HG03103 (cell line): ENCODE measurements at regions not wholly inside any gene's neighbourhood (a gene's known extent, or its start where the extent isn't known, plus 50 kb on each side); places are given as distances from the start of the nearest gene placed in this dataset.

Experiments
- ATAC-seq: cut with Tn5 transposase; IDR thresholded peaks from one replicate; pipeline ENCODE4 v1.9.1; 2021; ENCODE audit warnings: low read depth; ENCODE audit not compliant: unreplicated experiment

DNA sequence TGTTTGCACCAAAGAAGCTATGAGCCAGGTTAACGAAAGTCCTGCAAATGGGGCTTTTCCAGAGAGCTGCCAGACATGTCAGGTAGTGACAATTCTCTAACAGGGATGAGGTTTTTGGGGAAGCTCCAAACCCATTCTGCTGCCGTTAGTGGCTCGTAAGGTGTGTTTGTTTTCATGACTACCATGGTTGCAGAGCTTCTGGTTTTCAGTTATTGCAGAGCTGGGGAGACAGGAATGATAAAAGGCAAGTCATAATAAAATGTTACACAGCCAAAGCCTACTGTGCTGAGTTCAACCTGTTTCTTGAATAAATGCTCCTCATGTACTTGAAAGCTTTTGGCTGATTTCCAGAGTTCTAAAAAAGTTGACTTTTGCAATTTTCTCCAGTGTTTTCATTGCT, 209.2 kb upstream of the STK17B start:
- no peak for ATAC-seq

DNA sequence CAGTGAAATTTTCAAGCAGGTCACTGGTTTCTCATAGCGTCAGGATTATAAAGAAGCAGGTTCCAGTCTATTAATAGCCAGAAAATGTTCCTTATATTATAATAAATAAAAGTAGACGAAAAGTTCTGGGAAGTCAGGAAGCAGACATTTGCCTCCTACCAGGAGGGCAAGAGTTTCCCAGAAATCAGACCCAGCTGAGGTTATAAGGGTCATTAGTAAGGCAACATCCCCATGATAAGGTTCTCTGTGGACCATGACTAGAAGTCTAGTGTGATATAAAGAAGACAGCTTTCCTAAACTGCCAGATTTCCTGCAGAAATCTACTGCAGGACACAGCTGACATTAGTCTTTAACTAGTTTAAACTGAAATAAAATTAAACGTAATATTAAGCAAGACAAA, 210.1 kb upstream of the STK17B start:
- ATAC-seq, result no peak

DNA sequence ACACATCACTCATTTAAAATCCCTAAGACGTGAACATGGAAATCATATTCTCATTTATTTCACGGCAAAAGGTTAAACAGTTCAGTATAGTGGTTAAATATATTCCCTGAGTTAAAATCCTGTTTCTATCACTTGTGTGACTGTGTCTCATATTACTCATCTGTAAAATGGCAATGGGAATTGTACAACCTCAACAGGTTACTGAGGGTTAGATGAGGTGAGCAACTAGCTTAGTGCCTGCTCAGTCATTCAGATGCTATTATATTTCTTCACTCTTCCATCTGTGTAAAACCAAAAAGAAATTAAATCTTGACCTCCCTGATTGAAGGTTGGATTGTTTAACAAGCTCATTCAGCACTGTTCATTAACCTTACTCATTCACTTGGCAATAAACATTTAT, 212.4 kb upstream of the STK17B start:
- ATAC-seq, result no peak

DNA sequence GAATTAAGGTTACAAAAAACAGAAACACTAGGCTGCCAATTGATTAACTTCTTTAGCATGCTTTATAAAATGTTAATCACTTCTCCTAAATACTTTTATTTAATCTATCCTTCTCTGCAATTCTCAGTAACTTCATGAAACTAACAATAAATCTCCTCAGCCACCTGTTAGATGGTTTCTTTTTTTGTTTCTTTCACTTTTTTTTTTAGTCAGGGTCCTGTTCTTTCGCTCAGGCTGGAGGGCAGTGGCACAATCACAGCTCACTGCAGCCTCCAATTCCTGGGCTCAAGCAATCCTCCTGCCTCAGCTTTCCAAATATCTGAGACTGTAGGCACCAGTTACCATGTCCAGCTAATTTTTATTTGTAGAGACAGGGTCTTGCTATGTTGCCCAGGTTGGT, 213.4 kb upstream of the STK17B start:
- no peak for ATAC-seq

DNA sequence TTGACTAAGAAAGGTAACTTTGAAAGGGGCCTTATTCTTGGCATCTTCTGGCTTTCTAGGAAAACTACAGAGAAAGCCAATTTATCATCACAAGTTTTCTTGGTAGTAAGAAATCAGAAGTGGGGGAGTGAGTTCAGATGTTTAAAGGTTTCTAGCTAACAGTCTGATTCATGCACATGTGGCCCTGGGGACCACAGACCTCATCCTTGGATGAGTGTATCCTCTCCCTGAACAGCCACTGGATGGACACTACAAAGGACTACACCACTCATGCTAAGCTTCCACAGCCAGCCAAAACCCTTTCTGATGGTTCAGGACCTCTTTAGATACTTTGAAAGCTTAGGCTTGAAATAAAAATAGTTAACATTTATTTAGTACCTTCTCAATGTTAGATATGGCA, 218.3 kb upstream of the STK17B start:
- ATAC-seq, result no peak

DNA sequence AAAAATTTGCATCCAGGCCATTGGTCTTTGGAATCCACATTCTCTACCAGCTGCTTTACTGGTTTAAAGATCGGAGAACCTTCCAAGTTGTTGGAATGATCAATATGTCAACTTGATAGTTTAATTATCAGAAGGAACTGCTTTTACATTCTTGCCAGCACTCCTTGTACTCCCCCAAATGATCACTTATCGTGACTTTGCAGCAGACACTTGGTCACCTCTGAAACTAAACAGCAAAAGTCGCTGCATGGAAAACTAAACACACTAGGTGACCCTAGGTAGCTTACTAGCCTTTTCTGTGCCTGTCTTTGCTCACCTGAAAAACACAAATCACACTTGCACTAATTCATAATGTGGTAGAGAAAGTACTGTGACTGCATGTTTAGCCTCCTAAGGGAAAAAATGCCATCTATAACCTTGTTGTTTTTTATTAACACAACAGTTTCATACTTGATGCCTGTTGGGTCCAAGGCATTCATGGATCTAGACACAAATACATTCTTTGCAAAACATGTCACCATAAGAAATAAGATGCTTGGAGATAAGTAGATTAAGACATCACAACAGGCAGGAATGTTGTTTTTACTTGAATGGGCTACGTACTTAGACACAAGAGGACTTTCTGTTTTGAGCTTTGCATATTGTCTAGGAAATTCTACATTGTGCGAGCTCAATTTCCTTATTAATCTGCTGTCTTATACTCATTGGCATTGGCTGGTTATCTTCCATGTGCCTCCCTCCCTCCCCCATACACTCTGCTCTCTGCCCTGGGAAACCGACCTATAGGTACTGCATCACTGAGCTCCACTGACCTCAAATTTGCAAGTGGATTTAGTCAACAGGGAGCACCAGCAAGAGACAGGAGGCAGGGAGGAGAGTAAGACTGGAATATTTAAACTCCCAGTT, 219.1 kb upstream of the STK17B start:
- ATAC-seq, result no peak

DNA sequence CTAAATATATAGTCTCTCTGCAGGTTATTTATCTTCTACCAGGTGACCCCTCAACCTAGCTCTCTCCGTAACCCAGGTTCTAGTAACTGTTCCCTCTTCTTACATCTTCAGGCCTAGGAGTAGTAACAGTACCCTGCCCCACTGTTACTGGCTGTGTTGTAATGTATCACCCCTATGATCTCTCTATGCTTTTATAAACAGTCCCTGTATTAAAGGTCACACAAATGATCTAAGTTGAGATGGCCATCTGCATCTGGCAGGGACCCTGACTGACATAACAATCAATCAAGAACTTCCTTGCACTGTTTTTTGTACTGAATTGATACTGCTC, 219.7 kb upstream of the STK17B start:
- no peak for ATAC-seq

DNA sequence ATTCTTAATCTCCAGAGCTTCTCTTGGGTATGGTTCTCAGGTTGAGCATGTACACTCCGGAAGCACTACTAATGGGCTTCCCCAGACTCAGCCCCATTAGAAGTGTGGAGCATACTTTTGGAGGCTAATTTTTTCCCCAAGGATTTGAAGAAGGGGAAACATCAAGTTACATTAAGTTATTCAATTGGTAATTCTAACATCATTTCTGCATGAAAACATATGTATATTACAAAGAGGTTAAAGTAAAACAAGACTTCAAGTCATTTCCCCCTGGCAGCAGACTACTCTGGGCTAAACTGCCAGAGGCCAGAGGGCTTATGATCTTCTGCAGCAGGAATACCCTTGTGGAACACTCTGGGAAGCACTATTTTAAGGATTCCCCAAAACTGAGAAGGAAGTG, 227.7 kb upstream of the STK17B start:
- ATAC-seq, result no peak

DNA sequence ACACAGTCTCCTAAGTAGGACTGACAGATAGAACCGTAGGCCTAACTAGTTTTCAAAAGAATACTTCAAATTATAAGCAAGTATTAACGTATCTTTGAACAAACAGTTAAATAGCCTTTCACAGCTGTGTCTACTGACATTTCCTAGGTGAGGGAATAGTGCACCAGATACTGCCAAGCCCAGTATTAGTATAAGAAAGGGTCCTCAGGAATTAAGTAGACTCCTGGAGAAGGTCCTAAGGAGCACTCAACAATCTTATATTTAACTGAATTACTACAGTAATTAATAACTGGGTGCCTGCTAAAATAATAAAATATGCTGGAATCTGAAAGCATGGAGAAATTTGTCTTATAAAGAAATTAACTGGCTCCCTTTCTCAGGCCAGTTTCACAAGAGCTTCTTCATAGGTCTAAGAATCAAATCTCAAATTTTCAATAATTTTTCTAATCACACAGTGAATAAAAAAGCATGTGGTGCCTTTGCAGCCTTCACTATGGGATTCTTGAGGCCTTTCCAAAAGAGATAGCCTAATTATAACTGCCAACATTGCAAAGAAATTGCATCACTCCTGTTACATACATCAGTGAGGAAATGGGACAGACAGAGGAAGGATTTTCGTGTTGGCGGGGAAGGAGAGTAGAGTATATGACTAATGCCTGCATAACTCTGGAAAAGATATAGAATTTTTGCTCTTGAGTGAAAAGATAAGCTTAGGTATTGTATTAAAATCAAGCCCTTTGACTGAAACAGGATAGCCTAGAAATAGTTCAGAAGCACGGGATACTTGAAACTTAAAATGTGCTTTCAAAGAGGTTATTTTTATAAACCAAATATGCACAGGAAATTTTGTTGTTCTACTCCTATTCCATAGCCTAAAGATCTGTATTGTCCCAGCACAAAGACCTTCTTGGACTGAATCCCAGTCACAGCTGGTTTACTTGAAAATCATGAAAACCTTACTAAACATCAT, 228.6 kb upstream of the STK17B start:
- no peak for ATAC-seq

DNA sequence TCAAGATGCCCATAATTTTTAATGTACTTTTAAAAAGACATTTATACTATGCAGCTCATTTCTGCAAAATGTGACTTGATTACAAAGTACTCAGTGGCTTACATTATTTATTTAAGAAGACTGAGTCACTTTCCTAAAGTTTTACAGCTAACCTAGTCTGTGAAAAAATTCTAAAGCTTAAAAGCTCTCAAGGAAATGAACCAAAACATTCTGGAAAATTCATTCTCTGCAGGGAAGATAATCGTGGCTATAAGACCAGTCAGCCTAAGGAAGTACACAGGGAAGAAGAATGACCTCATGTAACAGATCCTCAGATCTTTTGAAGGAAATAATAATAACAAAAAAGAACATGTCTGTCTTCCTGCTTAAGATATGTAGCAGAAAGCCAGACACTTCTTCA, 232.1 kb upstream of the STK17B start:
- ATAC-seq, result no peak

DNA sequence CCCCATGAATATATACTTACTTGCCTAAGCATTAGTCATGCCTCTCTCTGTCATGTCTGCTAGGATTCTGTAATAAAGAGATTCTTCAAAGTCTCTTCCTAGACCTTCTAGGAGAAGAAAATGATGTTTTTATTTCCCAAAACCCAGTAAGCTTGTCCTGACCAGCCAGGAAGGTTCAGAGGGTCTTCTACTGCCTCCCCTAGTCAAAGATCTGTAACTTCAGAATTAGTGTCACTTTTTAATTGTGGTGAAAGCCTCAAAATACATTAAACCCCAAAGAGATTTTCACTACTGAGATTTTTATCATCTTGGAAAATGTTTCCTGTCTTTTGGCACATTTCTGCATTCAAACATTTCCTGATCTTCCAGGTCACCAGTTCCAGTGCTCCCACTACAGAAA, 232.9 kb upstream of the STK17B start:
- ATAC-seq, result no peak

DNA sequence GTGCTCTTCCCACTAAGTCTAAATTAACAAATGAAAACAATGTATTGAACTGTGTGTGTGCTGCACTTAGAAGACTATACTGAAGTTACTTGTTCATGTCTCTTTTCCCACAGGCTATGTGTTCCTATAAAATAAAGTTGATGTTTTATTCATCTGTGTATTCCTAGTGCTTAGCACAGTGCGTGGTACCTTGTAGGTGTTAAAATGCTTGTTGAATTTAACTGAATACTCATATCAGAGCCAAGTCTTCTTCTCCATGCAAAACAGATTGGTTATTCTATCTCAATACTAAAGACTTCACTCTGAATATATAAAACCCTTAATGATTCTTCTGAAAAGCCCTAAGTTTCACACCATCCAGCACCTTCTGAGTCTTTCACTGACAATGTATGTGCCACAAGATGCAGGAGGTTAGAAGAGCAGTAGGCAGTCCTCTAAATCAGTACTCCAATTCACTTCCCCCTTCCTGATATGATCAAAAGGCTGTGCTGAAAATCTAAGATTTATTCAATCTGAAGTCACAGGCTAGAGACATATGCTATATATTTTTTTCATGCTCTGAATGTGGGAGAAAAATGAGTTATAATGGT, 231.7 kb upstream of the CCDC150 start:
- ATAC-seq, result no peak

DNA sequence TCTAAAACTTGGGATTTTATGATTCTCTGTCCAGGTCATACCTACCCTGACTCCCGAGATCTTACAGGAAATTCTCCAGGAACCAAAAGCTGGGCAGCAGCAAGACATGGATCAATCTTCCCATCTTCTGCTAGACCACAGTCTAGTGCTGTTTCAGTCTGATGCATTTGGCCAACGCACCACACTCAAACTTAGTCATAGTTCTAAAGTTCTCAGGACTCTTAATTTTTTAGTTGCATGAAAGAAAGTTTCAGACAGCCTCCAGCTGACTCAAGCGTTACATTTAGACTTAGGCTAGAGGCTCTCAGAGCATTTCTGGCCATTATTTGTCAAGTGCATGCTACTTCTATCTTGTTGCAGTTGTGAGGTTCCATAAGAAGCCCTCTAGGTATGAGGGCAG, 230.1 kb upstream of the CCDC150 start:
- ATAC-seq, result no peak

DNA sequence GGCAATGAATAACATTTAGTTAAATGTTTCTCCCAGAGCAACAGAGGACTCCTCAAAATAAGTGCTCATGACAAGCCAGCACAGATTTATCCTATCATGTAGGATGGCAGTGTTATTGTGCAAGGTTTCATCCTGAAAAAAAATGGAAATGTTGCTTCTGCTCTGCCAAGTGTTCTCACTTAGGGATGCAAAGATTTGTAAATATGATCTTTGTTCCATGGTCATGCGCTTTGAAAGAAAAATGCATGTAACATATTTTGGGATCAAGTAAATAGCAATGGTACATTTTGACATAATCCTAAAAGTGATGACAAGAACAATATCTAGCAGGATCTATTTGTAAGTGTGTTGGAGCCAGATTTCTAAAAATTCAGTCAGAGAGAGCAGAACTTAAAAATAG, 229.5 kb upstream of the CCDC150 start:
- no peak for ATAC-seq

DNA sequence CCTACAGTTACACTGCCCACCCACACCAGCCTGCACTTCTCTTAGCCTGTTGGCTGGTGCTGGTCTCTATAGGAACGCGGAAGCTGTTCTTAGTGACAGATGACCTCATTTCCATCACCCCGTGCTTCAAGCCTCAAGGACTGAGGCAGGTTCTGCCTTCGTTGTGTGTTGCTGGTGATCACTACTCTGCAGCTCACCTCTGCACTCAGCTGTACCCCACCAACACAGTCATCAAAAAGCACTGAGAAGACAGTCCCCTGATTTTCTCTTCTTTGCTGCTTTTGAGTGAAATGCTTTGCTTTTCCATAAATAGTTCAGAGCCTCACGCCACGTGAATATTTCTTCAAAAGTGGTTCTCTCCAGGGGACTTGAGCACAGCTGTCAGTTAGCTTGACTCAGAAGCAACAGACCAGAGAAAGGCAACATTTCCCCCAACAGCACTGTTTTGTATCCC, 225.7 kb upstream of the CCDC150 start:
- peak; percentile 92 for ATAC-seq

DNA sequence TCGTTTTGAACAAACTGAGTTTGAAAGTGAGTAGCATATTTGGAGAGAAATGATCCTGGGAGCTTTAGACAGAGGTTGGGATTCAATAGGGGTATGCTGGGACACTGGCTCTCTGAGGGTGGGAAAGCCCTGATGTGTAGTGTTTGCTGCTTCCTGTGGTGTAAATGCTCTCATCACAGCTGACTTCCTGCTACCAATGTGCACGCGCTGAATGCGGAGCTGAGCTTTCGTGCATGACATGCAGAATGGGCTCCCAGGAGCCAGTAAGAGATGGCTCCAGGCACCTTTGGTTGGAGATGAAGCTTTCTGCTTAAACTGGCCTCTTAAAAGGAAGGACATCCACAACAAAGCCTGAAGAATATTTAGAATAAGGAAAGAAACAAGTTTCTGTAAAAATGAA, 224.1 kb upstream of the CCDC150 start:
- ATAC-seq, result no peak

DNA sequence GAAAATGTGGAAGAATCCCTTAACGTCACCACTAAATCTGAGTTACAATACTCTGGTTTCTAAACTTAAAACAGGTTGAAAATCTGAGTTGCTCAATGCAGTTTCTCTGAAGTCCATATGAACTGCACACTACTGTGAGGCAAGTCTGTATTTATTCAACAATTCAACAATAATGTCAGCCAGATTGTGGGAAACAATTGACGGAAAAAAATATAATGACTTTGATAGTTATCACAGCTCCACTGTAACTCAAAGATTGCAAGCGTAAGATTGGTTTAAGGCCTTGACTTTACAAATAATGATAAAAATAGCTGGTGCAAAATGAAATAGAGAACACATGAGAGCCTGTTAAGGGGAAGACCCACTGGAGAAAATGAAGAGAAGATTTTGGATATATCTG, 219.4 kb upstream of the CCDC150 start:
- ATAC-seq, result no peak

DNA sequence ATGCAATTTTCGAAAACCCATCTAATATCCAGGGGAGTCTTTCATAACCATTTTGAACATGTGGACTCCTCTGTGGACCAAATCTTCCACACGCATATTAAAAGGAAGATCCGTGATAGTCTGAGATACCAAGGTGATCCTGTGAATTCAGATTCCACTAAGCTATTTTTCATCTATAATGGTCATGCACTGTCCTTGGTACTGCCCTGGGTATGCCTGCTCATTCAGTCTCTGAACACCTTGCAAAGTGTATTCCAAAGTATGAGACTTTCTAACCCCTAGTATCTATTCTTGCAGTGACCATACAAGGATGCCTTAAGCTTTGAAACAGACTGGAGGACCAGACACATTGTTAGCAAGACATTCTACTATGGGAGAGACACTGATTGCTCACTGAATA, 217.6 kb upstream of the CCDC150 start:
- no peak for ATAC-seq

DNA sequence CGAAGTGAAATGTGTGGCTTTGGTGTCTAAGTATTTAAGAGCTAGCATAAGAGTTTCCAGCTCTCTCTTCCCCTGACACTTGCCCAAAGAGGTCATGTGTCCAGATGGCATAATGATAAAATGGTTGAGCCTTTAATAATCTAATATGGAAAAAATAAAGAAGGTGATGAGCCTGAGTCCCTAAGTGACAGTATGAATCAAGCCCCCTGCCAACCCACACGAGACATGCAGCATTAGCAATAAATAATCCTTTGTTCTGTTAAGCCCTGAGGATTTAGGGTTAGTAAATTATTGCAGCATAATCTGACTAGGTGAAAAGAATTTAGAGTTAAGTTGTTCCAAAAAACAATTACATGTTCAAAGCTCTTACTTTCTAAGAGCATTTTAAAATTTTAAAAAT, 217.2 kb upstream of the CCDC150 start:
- no peak for ATAC-seq

DNA sequence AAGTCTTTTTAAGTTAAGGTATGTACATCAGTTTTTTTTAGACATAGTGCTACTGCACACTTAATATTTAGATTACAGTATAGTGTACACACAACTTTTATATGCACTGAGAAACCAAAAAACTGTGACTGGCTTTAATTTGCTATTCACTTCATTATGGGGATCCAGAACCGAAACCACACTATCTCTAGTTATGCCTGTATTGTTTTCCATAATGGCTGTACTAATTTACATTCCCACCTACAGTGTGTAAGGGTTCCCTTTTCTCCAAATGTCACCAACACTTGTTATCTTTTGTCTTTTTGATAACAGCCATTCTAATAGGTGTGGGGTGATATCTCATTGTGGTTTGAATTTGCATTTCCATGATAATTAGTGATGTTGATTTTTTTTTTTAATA, 213.4 kb upstream of the CCDC150 start:
- no peak for ATAC-seq

DNA sequence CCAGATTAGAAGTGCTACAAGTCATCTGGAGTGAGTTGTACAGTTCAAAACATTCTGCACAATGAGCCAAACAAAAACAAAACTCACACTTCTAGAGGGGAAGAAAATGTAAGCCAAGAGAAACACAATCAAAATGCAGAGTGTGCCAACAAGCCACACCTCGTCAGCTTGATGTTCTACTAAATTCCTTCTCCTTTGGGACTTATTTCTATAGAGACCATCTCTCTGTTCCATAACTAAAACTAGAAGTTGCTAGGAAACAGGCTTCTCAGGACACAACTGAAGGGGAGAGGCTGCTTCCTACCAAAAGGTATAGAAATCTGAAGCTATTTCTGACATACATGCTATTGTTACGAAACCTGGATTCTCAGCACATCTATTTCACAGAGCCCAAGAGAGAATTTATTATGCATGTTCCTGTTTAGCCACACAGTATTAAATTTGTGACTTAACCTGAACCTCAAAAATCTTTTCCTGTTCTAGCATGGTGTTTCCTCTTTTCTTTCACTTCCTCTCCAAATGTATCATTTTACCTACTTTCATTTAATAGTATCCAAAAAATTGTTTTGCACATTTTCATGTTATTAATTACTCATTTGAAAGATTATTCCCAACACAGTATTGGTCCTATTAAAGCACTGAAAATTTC, 211.4 kb upstream of the CCDC150 start:
- no peak for ATAC-seq
